ENCODE measurements at regions not wholly inside any gene's neighbourhood (a gene's known extent, or its start where the extent isn't known, plus 50 kb on each side); places are given as distances from the start of the nearest gene placed in this dataset.

- no peak overlapping the region for H3K4me3 ChIP-seq (ENCODE audit: low read depth, low read length)
- TF ChIP-seq, protein P1, sequence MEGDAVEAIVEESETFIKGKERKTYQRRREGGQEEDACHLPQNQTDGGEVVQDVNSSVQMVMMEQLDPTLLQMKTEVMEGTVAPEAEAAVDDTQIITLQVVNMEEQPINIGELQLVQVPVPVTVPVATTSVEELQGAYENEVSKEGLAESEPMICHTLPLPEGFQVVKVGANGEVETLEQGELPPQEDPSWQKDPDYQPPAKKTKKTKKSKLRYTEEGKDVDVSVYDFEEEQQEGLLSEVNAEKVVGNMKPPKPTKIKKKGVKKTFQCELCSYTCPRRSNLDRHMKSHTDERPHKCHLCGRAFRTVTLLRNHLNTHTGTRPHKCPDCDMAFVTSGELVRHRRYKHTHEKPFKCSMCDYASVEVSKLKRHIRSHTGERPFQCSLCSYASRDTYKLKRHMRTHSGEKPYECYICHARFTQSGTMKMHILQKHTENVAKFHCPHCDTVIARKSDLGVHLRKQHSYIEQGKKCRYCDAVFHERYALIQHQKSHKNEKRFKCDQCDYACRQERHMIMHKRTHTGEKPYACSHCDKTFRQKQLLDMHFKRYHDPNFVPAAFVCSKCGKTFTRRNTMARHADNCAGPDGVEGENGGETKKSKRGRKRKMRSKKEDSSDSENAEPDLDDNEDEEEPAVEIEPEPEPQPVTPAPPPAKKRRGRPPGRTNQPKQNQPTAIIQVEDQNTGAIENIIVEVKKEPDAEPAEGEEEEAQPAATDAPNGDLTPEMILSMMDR (conservative IDR thresholded peaks at IDR 0.05; ENCODE audit: low read depth, low read length) = no peak
- DNase-seq (ENCODE audit: low read depth) = no peak
Measured at GRCh38 chr2:36235882-36236281, 119.7 kb upstream of the CRIM1 start.

GRCh38 chr2:36235426-36235825 is 120.2 kb upstream of the CRIM1 start:
- DNase-seq (ENCODE audit: low read depth) = no peak
- TF ChIP-seq, protein P1 (conservative IDR thresholded peaks at IDR 0.05; ENCODE audit: low read depth, low read length) = no peak

GRCh38 chr2:36223259-36223658 is 132.3 kb upstream of the CRIM1 start:
- no peak for DNase-seq (ENCODE audit: low read depth)
- TF ChIP-seq, protein P1 (conservative IDR thresholded peaks at IDR 0.05; ENCODE audit: low read depth, low read length) = no peak
- H3K4me3 ChIP-seq (ENCODE audit: low read depth, low read length) = no peak overlapping the region

More at GRCh38 chr2:36235426-36235825, 120.2 kb upstream of the CRIM1 start:
- no peak overlapping the region for H3K4me3 ChIP-seq (ENCODE audit: low read depth, low read length)

DNA sequence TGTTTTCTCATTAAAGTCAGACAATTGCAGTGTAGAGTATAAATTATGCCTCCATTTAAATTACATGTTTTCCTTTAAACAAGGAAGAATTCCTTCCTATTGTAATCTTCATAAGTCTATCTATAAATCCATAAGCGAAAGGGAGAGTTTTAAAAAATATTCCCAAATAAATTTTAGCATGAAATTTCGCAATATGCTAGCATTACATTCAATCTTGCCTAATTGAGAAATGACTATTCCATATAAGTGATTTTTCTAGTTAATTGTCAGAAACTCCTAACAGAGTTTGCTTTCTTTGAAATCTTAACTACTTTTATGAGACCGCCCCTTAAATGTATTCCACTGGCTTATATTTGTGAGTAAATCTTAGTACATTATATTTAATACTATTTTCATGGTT is 133.1 kb upstream of the CRIM1 start:
- DNase-seq (ENCODE audit: low read depth) = no peak
- no peak overlapping the region for H3K4me3 ChIP-seq (ENCODE audit: low read depth, low read length)
- TF ChIP-seq, protein P1 (conservative IDR thresholded peaks at IDR 0.05; ENCODE audit: low read depth, low read length) = no peak

GRCh38 chr2:36214691-36215090 is 140.9 kb upstream of the CRIM1 start:
- TF ChIP-seq, protein P1 (conservative IDR thresholded peaks at IDR 0.05; ENCODE audit: low read depth, low read length) = no peak
- DNase-seq (ENCODE audit: low read depth) = no peak
- H3K4me3 ChIP-seq (ENCODE audit: low read depth, low read length) = no peak overlapping the region

GRCh38 chr2:36203366-36203765 is 152.2 kb upstream of the CRIM1 start:
- DNase-seq (ENCODE audit: low read depth) = no peak
- H3K4me3 ChIP-seq (ENCODE audit: low read depth, low read length) = no peak overlapping the region
- TF ChIP-seq, protein P1 (conservative IDR thresholded peaks at IDR 0.05; ENCODE audit: low read depth, low read length) = no peak

DNA sequence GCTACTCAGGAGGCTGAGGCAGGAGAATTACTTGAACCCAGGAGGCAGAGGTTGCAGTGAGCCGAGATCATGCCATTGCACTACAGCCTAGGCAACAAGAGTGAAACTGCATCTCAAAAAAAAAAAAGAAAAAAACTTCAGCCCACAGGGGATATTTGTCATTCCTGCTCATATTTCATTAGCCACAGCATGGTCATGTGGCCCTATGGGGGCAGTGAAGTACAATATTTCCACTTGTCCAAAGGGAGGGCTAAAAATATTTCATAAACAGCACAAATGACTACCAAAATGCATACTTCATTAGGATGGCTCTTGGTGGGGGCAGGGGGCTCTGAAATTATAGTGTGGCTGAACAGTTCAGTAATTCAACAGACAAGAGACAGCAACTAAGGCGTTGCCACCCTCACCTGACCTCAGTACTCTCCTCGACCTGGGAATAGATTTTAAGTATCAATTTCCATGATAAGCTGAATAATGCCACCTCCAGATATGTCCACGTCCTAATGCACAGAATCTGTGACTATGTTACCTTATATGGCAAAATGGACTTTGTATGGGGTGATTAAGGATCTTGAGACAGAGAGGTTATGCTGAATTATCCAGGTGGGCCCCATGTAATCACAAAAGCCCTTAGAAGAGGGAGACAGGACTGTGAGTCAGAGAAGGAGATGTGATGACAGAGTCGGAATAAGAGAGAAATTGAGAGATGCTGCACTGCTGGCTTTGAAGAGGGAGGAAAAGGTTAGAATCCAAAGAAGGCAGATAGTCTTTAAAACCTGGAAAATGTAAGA is 158.2 kb upstream of the CRIM1 start:
- no peak overlapping the region for H3K4me3 ChIP-seq (ENCODE audit: low read depth, low read length)
- TF ChIP-seq, protein P1 (conservative IDR thresholded peaks at IDR 0.05; ENCODE audit: low read depth, low read length) = no peak
- DNase-seq (ENCODE audit: low read depth) = no peak
